NCI-H69 (cell line): ENCODE measurements at regions not wholly inside any gene's neighbourhood (a gene's known extent, or its start where the extent isn't known, plus 50 kb on each side); places are given as distances from the start of the nearest gene placed in this dataset.

Experiments
- DNase-seq: peaks from one replicate; lab custom pipeline; 2025; lab: John Stamatoyannopoulos, UW

DNA sequence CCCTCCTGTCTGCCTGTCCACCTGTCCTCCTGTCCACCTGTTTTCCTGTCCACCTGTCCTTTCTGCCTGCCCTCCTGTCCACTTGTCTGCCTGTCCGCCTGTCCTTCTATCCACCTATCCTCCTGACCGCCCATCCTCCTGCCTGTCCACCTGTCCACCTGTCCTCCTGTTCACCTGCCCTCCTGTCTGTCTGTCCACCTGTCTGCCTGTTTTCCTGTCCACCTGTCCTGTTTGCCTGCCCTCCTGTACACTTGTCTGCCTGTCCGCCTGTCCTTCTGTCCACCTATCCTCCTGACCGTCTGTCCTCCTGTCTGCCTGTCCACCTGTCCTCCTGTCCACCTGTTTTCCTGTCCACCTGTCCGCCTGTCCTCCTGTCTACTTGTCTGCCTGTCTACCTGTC lies 682.8 kb downstream of the TBC1D22A start:
- no peak for DNase-seq

DNA sequence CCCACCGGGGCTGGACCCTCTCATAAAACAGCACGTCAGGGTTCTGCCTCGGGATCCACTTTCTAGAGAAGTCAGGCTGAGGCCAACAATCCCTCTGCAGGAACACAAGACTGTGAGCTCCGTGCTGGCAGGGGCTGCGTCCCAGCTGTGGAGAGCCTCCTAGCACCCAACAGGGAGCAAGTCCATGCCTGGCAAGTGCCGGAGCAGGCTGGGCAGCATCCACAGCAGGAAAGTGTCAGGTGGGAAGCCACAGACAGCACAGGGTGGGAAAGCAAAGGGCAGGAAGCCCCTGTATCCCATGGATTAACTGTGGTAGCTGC lies 682.3 kb downstream of the TBC1D22A start:
- DNase-seq = no peak

DNA sequence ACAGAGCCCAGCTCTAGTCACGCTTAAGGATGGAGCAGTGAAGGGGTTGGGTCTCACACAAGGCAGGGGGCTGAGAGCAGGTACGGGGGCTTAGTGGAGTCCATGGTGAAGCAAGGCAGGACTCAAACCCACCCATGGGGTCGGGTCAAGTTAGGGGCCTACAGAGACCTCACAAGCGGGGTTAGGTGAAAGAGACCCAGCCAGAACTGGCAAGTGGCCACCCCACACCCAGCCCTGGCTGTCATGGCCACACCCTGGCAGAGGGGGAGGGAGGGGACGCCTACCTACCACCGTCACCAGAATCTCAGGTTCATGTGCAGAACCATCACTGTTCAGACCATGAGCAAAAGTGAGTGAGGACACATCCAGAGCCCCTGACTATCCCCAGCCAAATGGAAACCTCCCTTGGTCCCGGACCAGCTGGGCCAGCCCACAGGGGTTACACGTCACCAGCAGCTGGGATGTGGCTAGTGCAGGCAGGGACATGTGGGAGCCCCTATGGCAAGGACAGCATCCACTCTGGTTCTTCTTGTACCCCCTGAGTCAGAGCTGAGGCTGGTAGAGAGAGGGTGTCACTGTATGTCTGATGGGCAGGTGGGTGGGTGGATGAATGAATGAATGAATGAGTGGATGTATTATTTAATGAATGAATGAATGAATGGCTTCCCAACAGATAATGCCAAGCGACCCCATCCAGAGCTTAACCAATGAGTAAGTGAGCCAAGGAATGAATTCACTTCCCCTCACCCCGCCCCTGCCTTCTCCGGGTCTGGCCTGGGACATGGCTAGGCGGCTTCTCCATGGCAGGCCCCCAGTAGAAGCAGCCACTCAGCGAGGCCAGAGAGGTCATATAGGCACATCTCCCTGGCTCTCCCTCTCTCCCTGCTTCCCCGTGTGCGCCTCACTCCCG lies 681.6 kb downstream of the TBC1D22A start:
- DNase-seq = no peak

DNA sequence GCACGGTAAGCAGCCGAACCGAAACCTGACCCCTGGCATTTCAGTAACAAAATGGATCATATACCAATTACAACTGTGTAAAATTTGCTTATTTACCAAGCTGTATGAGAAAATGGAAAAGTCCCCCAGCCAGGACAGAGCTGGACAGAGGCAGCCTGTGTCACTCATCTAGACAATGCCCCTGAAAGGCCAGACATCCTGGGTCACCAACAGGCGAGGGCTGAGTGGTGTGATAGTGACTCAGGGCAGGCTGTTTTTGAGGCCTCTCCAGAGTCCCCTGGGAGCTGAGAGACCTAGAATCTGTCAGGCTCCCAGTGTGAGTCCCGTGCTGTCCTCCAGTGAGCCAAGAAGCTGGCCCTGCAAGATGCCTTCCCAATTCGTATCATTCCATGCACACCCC lies 680.4 kb downstream of the TBC1D22A start:
- no peak for DNase-seq

DNA sequence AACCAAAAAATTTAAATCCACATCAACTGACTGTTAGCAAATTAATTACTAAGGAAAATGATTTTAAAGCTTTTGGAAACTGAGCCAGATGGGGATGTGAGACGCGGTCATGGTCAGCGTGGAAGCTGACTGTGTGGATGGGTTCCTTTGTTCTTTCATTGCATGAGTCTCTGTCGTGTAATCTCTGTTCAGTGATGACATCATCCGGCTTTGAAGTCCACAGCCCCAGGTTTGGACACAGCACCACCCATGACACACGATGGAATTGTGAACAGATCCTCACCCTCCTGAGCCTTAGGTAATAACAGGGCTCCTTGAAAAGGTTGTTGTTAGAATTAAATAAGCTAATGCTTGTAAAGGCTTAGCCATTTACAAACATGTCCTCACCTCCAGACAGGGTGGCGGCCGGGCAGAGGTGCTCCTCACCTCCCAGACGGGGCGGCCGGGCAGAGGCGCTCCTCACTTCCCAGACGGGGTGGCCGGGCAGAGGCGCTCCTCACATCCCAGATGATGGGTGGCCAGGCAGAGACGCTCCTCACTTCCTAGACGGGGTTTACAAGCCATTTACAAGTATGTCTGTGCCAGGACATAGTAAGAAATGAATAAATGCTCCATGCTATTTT lies 677.3 kb downstream of the TBC1D22A start:
- DNase-seq = no peak

DNA sequence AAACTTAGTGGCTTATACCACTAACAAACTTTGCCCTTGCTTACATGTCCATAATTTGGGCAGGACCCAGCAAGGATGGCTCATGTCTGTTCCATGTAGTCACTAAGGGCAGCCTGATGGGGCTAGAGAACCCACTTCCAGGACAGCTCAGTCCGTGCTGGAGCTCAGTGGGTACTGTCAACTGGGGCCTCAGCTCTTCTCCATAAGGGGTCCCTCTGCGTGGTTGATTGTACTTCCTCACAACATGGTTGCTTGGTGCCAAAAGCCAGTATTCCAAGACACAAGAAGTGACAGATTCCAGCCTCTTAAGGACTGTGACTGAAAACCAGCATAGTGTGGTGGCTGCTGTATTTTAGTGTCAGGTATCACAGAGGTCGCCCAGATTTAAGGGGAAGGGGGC lies 675.2 kb downstream of the TBC1D22A start:
- DNase-seq = no peak

DNA sequence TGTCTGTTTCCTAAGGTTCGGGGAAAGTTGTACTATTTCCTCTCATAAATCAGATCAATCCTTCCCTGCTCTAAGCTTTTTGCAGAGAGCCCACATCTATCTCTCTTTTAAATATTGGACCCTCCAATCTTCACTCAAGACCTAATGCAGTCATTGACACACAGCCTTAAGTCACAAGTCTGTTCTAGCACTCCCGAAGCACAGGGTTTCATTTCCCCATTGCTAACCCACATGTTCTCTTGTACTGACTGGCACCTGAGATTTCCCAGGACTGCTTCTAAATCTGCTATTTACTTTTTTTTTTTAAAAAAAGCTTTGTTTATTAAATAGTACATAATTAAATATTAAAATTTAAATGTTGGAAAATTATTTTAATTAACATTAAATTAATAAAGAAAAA lies 674.7 kb downstream of the TBC1D22A start:
- DNase-seq = no peak

DNA sequence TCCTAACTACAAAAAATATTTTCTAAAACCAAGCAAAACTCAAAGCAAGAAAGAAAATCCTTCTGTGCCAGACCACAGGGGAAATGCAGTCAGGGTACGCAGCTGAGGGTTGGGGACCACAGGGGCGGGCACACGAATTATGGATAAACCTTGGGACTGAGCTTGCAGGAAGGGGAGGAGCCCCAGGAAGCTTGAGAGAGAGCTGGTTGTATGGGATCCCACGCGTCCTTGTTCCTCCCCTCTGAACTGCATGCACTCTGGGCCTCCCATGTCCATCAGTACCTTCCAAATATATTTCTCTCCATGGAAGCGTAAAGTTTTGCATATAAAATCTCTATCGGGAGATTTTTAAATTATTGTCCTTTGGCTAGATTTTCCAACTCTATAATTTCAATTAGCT lies 673.4 kb downstream of the TBC1D22A start:
- no peak for DNase-seq

DNA sequence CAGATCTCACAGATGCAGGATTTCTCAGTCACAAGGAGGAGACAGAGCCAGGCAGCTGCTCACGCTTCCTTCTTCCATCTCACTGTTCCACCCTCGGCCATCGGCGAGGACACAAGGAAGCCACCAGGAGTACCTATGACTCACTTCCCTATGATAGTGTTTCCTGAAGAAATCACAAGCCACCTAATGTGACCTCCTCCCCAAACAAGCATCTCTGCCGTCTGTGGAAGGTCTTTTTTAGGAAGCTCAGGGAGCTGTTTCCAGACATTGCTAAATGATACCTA lies 672.7 kb downstream of the TBC1D22A start:
- no peak for DNase-seq

DNA sequence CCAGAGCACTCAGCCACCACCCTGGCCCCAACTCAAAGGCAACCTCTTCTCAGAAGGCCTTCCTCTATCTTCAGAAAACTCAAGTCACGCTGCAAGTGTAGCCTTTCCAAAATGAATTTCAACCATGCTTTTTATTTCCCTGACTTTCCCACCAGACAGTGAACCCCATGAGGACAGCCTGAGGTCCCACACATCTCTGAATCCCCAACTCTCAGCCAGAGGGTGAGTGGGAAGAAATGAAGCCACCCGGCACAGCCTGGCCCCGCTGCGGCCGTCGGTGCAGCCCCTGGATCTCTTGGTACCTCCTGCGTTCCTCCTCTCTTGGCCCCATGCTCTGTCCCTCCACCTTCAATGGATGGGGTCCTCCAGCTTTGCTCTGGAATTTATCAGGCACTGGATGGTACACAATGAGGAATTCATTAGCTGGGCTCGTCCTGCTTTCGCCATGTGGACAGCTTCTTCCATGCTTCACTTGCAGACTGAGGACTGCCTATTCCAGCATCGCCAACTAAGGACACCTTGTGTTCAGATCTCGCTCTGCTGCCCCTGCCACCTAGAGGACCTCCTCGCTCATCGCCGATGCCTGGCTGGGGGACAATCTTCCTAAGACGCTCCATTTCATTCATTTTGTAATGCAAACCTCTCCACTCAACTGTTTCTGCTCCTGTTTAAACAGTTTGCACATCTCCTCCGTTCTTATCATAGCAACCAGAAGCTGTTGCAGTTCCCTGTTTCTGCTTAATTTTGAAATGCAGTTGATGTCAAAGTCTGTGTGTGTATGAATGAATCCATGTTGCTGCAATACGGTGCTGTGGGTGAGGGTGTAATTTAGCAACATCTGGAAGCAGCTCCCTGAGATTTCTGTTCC lies 672.1 kb downstream of the TBC1D22A start:
- DNase-seq = no peak

DNA sequence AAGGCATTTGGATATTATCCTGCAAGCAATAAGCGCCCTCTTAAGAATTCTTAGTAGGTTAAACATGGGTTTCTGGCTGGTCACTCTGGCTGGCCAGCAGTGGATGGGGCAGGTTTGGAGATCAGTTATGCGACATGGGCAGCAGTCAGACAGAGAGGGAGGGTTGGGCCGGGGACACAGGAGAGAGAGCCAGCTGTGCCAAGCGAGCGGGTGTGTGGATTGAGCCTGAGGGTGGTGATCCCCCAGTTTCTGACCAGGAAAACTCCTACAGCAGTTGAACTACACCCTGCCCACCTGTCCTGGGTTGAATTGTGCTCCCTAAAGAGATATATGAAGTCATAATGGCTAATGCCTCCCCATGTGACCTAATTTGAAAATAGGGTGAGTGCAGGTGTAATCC lies 671.2 kb downstream of the TBC1D22A start:
- DNase-seq = no peak

DNA sequence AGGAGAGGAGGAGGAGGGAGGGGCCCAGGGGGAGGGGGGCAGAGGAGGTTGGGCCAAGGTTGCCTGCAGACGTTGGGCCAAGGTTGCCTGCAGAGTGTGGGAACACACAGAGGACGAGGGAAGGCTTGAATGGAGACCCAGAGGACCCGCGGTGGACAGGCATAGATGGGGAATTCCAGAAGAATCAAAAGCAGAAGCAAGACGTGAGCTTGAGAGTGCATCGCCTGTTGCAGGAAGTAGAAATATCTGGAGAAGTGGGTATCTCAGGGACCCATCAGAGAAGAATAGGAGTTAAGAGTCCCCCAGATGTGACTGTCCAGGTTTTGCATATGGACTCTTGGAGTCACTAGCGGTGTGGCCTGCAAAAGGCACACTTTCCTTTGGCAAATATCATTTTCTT lies 670.2 kb downstream of the TBC1D22A start:
- DNase-seq = no peak

DNA sequence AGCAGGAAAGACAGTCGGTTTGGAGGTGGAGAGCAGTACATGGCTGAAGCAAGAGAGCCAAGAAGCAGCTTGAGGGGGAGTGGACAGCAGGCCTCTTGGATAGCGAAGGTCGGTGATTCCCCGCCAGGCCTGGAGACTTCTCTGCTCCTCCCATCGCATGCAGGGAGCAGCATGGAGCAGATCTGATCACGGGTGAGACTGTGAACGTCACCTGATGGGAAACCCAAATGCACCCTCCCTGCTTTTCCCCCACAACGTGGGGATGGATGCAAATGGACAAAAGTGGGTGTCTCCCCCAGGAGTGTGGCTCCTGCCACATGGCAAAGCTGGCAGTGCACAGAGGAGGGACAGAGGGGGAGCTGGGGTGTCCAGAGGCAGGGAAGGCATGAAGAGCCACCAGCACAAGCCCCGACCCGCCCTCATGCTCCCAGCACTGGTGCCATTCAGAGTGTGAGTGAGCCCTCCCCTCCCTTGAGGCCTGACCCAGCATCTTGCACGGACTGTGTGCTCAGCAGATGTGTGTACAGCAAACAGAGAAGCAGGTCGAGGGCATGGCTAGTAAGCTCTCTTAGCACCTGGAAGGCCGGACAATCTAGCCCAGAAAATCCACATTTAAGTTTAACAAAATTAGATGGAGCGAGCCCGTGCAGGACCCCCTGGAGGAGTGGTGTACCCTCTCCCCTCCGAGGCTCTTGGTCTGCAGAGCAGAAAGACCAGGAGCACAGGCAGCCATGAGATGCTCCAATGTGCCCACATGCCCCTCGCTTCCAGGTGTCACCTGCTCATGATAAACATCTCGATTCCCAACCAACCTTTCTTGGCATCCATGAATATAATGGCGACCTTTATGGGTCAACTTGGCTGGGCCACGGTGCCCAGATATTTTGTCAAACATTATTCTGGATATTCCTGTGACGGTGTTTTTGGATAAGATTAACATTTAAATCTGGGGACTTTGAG lies 661.7 kb downstream of the TBC1D22A start:
- no peak for DNase-seq

DNA sequence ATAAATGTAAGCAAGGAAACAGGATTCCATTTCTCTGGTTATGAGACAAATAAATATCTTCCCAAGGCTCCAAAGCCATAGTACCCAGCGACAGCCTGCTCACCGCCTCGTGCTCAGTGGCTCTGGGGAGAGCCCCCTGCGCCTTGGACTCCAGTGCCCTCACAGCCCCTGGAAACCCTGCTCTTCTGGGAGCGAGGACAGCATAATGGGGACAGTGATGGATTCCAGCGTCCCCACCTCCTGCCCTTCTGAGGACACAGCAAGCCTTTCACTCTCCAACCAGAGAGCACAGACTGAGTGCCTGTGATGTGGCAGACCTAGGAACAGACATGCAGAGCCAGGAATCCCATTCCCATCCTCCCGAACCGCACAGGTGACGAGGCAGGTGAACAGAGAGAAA lies 660.8 kb downstream of the TBC1D22A start:
- DNase-seq = no peak

DNA sequence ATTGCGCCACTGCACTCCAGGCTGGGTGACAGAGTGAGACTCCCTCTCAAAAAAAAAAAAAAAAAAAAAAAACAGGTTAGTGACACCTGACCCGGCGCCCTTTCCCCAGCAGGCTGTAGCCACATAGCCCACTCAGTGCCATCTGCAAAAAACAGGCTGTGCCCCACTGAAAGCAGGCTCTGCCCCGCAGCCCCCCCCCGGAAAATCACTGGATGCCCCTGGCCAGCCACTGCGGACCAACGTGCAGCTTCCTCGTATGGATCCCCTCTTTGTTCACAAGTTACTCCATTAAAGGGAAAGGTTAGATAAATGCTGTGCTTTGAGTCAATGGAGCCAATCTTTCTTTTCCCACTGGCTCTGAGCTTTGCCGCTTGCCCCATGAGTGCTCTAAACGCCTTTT lies 660.3 kb downstream of the TBC1D22A start:
- no peak for DNase-seq

DNA sequence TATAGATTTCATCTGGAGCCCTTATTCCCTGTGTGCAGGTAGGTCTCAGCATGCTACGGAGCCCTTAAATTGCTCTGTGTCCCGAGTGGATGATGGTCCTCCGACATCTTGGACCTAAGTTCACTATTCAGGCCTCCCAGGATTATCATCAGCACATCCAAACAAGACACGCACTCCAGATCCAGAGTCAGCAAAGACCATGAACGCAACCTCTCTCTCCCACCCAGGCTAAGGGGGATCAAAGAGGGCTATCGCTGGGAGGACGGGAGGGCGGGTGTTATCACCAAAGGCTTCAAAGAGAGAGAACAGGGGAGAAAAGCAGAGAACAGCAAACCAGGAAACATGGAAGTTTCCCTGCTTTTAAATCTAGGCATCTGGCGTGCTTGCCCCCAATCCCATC lies 659.4 kb downstream of the TBC1D22A start:
- DNase-seq = no peak

DNA sequence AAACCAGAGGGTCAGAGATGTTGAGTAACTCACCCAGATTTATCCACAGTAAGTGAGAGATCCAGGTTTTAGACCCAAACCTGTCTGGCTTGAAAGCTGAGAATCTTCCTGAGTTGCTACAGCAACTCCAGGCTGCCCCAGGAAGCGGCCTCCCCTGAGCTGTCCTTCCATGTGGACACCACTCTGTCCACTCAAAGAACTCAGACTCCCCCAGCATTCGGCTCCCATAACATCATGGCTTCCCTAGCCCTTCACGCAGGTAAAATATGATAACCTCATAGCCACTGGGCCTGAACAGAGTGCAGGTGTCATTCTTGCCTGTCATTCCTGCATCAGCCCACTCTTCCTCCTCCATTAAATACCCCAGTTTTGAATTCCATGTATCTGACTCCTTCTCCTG lies 657.8 kb downstream of the TBC1D22A start:
- no peak for DNase-seq

DNA sequence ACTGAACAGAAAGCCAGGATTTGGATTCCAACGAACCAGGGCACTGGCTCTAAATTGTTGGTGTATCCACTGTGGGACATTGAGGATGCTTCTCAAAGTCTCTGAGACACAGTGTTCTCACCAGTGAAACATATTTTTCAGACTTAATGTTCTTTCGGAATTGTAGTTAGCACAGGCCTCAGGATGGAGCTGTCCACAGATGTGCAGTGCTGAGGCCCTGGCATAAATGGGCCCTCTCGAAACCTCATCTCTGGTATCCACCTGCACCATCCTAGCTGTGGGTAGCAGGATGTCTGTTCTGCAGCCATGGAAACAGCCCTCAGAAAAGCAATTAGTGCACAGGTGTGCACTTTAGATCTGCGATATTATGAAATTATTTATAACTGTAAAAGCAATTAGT lies 656.8 kb downstream of the TBC1D22A start:
- no peak for DNase-seq

DNA sequence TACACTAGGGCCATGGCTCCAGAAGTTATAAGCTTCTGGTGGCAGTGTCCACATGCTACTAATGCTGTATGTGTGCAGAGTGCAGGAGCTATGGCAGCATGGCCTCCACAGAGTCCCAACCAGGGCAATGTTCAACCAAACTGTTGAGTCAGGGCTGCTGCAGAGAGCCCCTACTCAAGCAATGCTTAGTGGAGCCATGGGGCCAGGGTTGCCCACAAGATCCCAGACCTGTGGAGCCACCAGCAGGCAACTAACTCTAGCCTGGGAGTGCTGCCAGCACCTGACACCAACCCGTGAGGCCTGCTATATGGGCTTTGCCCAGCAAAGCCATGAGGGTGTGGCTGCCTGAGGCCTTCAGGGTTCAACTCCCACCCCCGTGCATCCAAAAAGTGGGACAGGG lies 655.2 kb downstream of the TBC1D22A start:
- no peak for DNase-seq

DNA sequence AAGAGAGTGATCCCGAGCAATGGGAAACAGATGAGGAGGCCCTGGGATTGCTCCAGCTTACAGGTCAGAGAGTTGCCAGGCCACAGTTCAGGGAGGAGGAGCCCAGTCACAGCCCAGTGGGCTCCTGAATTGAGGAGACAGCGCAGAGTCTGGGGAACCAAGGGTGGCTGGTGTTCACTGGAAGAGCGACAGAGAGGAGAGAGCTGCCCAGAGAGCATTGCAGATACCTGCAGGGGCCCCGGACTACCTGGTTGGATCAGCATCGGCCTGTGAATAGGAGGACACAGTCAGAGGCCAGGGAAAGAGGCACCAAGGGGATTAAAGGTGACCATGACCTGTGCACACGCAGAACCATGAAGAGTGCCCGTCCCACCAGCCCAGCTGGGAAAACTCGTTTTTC lies 648.6 kb downstream of the TBC1D22A start:
- no peak for DNase-seq

DNA sequence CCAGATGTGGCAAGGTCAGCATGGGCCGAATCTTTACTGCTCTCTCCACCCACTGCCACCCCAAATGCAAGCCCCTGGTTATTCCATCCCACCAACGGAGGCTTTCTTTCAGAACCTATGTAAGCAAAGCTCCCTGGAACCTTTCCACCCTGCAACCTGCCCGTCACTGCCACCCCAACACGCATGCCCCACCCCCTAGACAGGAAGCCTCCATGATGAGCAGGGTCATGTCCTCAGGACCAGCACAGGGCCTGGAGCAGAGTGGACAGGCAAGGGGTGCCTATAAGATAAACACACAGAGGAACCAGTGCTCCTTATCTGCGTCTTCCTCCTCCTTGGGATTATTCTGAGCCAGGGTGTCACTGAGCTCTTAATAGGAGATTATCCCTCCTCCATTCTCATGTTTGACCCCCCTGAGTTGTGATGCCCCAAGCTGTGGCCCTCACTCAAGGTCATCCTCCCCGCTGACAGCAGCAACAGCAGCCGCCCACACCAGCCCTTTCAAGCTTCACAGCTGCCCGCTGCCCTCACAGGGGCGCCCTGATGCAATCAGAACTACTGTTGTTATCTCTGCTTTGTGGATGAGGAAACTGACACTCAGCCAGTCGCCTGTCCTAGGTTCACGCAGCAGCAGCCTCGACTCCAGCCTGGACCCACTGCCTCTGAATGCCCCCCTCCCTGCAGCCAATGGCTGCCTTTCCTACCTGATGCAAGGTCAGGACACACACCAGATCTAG lies 647.3 kb downstream of the TBC1D22A start:
- no peak for DNase-seq
